RCC 7860 (cell line): ENCODE measurements at regions not wholly inside any gene's neighbourhood (a gene's known extent, or its start where the extent isn't known, plus 50 kb on each side); places are given as distances from the start of the nearest gene placed in this dataset.
A peak's percentile ranks its signal among the peaks of the same experiment; 100 is the strongest.
"Not testable (repeated sequence)": the region's sequence is repeated elsewhere in the genome, so short reads cannot be mapped to it uniquely, and the experiment has no call there.

Source experiments
- DNase-seq: peaks from one replicate; pipeline ENCODE4 v3.0.0-alpha.2; 2015; ENCODE audit warnings: low spot score
- FAIRE-seq: peaks from 2 replicates; lab custom pipeline; 2012; peaks lifted over from hg19 to GRCh38; lab: Jason Lieb, UNC

GRCh38 chr16:29298307-29298706 lies 108.2 kb downstream of the NPIPB11 start:
- not testable (repeated sequence) for DNase-seq, FAIRE-seq

- DNase-seq, FAIRE-seq: not testable (repeated sequence)
Measured at GRCh38 chr16:29297809-29298177, 108.7 kb downstream of the NPIPB11 start.

- not testable (repeated sequence) for FAIRE-seq, DNase-seq
Measured at GRCh38 chr16:29297144-29297808, 109.2 kb downstream of the NPIPB11 start.

- FAIRE-seq, DNase-seq: not testable (repeated sequence)
Measured at GRCh38 chr16:29296176-29296575, 110.3 kb downstream of the NPIPB11 start.

GRCh38 chr16:29294951-29295795 lies 111.3 kb downstream of the NPIPB11 start:
- FAIRE-seq, DNase-seq: not testable (repeated sequence)

GRCh38 chr16:29294400-29294933 lies 112.0 kb downstream of the NPIPB11 start:
- not testable (repeated sequence) for FAIRE-seq

GRCh38 chr16:29293545-29293944 lies 113.0 kb downstream of the NPIPB11 start:
- DNase-seq, FAIRE-seq: not testable (repeated sequence)

More at GRCh38 chr16:29294400-29294933, 112.0 kb downstream of the NPIPB11 start:
- not testable (repeated sequence) for DNase-seq

- FAIRE-seq, DNase-seq: not testable (repeated sequence)
Measured at GRCh38 chr16:29292952-29293471, 113.5 kb downstream of the NPIPB11 start.

GRCh38 chr16:29291329-29292271 lies 114.9 kb downstream of the NPIPB11 start:
- FAIRE-seq, DNase-seq: not testable (repeated sequence)

- peak; percentile 97 for DNase-seq
- FAIRE-seq: peak; percentile 89
Measured at GRCh38 chr16:29290631-29291247, 115.8 kb downstream of the NPIPB11 start.

GRCh38 chr16:29289516-29290239 lies 116.8 kb downstream of the NPIPB11 start:
- FAIRE-seq, DNase-seq: not testable (repeated sequence)

- DNase-seq, FAIRE-seq: not testable (repeated sequence)
Measured at GRCh38 chr16:29288711-29289474, 117.6 kb downstream of the NPIPB11 start.

GRCh38 chr16:29287871-29288535 lies 118.5 kb downstream of the NPIPB11 start:
- DNase-seq, FAIRE-seq: not testable (repeated sequence)

- not testable (repeated sequence) for FAIRE-seq
Measured at GRCh38 chr16:29287246-29287645, 119.3 kb downstream of the NPIPB11 start.

GRCh38 chr16:29286796-29287195 lies 119.7 kb downstream of the NPIPB11 start:
- not testable (repeated sequence) for DNase-seq, FAIRE-seq

More at GRCh38 chr16:29287246-29287645, 119.3 kb downstream of the NPIPB11 start:
- DNase-seq: not testable (repeated sequence)

GRCh38 chr16:29286161-29286560 lies 120.3 kb downstream of the NPIPB11 start:
- FAIRE-seq, DNase-seq: not testable (repeated sequence)

- FAIRE-seq, DNase-seq: not testable (repeated sequence)
Measured at GRCh38 chr16:29285151-29285885, 121.2 kb downstream of the NPIPB11 start.
